Ovary (tissue), 7 donors: ENCODE measurements at regions not wholly inside any gene's neighbourhood (a gene's known extent, or its start where the extent isn't known, plus 50 kb on each side); places are given as distances from the start of the nearest gene placed in this dataset.

Experiments
- DNase-seq, 5 donors: peaks; one replicate each; pipeline ENCODE4 v3.0.0-alpha.2; 2019 to 2020
- H3K27ac ChIP-seq, 2 donors: fragments of 200-600 bp; one replicate each; pipeline versions ENCODE4 v1.5.1 to v1.8.0; 2019 to 2022
- H3K27me3 ChIP-seq: fragments of 200-600 bp; one replicate; pipeline ENCODE4 v1.8.0; 2022
- H3K36me3 ChIP-seq: fragments of 200-600 bp; sonication (generic); one replicate; pipeline ENCODE4 v1.5.1; 2019
- H3K4me1 ChIP-seq: one replicate; pipeline ENCODE4 v1.8.1; 2013; ENCODE audit warnings: mild to moderate bottlenecking, moderate library complexity; ENCODE audit not compliant: insufficient read depth
- H3K4me3 ChIP-seq: fragments of 200-600 bp; sonication (generic); one replicate; pipeline ENCODE4 v1.5.1; 2017
- H3K9me3 ChIP-seq, 2 donors: fragments of 200-600 bp in 1 of 2; sonication (generic) in 1 of 2; one replicate each; pipeline versions ENCODE4 v1.5.1 to v1.8.1; 2013 to 2019; ENCODE audit warnings: mild to moderate bottlenecking in 1 of 2, moderate library complexity in 1 of 2
- EP300 ChIP-seq: sonication (generic); formaldehyde crosslinking; IDR thresholded peaks from one replicate; pipeline ENCODE4 v1.6.1; 2017; ENCODE audit warnings: antibody characterized with exemption
- POLR2A ChIP-seq: fragments of 450-650 bp; IDR thresholded peaks from one replicate; pipeline ENCODE4 v1.6.1; 2017; ENCODE audit warnings: antibody characterized with exemption, mild to moderate bottlenecking, moderate library complexity
- WGBS, 3 donors: extraction: QIAGEN DNeasy Blood & Tissue Kit in 1 of 3; methylation state at CpG; one replicate each; pipeline versions ENCODE4 v1.1.5 to v1.1.7; 2013 to 2017; 5-methylcytosine and 5-hydroxymethylcytosine counted together
- intact Hi-C, 4 donors: fragments of 100-400 bp; cut with DNase I; formaldehyde crosslinking; loops; one replicate each; pipeline versions ENCODE4 v1.11.0 to v1.15.1; 2022 to 2023
- TF ChIP-seq, protein P1 (sequence below), 3 donors: fragments of 450-650 bp in 2 of 3; fragments of 200-600 bp in 1 of 3; IDR thresholded peaks; one replicate each; pipeline versions ENCODE4 v1.5.1 to v1.8.0; 2016 to 2022; ENCODE audit warnings: antibody characterized with exemption in 3 of 3, mild to moderate bottlenecking in 1 of 3
- donor health status: DM: no; HTN: no; CAD: no; lungs with moderate emphysema.
- donor health status: DM: no; HTN: no; CAD: no.
- donor health status: Bipolar disorder and iron deficiency.
- donor health status: DM: no; HTN: no; CAD: no.
- donor health status: DM: yes; HTN: yes; CAD: no.

DNA sequence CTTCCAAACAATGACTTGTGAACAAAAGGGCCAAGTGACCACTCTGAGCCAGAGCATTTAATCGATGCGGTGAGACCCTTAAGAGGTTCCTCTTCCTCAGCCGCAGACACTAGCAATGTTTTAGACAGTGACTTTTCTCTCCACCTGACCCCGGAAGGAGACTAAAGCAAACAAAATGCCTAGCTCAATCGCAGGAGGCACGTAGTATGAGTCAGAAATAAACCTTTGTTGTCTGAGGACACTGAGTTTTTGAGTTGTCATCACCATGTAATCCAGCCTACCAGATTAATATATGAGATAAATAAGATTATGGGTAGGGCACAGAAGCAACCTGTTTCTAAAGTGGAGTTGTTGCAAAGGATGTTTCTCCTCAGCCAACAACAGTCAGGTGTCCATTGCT lies 326.2 kb upstream of the DUSP10 start:
- Histone ChIP-seq H3K9me3 (no peaks in the 10 kb centered on the region), H3K4me3 (no peak overlapping the region), H3K4me1 (no peaks in the 10 kb centered on the region), H3K36me3 (no peaks in the 10 kb centered on the region), H3K27ac (no peak overlapping the region), H3K27me3 (no peaks in the 10 kb centered on the region)
- DNase-seq: no peak
- 91 to 93% (median 92%) methylated on average over 6 of the region's 6 CpGs for WGBS, 3 donors
- no peak for TF ChIP-seq EP300
- TF ChIP-seq, protein P1, sequence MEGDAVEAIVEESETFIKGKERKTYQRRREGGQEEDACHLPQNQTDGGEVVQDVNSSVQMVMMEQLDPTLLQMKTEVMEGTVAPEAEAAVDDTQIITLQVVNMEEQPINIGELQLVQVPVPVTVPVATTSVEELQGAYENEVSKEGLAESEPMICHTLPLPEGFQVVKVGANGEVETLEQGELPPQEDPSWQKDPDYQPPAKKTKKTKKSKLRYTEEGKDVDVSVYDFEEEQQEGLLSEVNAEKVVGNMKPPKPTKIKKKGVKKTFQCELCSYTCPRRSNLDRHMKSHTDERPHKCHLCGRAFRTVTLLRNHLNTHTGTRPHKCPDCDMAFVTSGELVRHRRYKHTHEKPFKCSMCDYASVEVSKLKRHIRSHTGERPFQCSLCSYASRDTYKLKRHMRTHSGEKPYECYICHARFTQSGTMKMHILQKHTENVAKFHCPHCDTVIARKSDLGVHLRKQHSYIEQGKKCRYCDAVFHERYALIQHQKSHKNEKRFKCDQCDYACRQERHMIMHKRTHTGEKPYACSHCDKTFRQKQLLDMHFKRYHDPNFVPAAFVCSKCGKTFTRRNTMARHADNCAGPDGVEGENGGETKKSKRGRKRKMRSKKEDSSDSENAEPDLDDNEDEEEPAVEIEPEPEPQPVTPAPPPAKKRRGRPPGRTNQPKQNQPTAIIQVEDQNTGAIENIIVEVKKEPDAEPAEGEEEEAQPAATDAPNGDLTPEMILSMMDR (IDR thresholded peaks at IDR 0.05): no peak
- intact Hi-C loops: no loop called here

DNA sequence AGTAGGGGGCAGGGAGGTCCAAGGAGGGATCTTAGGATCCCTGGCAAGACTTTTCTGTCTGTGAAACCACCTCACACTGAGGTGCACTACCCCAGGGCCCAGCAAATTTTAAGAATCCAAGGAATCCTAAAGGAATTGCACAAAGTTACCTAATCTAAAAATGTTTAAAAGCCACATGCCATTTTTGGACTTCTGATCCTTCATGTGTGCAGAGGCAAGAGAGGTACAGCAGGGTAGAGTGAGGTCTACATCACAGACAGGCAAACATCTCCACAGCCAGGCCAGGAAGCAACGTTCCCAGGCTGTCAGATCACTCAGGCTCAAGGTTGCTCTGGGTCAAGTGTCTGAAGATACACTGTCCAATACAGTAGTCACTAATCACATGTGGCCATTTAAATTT lies 324.6 kb upstream of the DUSP10 start:
- WGBS, 3 donors: 36 to 42% (median 41%) methylated on average over 1 of the region's 1 CpG

DNA sequence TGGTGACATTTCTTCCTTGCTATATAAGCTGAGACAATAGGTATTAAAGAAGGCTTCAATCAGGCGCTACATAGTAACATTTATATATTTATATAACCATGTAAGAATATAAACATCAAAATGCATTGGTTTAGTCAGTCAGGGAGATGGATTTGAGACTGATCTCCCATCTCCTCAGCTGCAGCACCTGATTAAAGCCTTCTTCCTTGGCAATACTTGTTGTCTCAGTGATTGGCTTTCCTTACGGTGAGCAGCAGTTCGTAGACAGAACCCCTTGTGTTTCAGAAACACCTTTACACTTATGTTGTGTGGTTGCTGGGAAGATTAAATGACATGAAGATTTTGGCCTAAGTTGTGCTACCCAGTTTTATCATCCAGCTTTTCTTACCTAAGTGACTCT lies 323.3 kb upstream of the DUSP10 start:
- H3K4me1 ChIP-seq: no peaks in the 10 kb centered on the region
- no peaks in the 10 kb centered on the region for H3K36me3 ChIP-seq
- no peaks in the 10 kb centered on the region for H3K9me3 ChIP-seq
- no peaks in the 10 kb centered on the region for H3K27me3 ChIP-seq
- no peak overlapping the region for H3K27ac ChIP-seq
- DNase-seq: no peak
- intact Hi-C loops: no loop called here
- TF ChIP-seq EP300 (no peak), POLR2A (no peak)
- TF ChIP-seq, protein P1 (IDR thresholded peaks at IDR 0.05): no peak
- WGBS, 3 donors: 93 to 97% (median 94%) methylated on average over 3 of the region's 3 CpGs
- no peak overlapping the region for H3K4me3 ChIP-seq

More for the DNA sequence above, 324.6 kb upstream of the DUSP10 start:
- DNase-seq: no peak
- Histone ChIP-seq H3K36me3 (no peaks in the 10 kb centered on the region), H3K27me3 (no peaks in the 10 kb centered on the region), H3K4me3 (no peak overlapping the region), H3K9me3 (no peaks in the 10 kb centered on the region), H3K4me1 (no peaks in the 10 kb centered on the region), H3K27ac (no peak overlapping the region)
- intact Hi-C loops: no loop called here
- TF ChIP-seq, protein P1 (IDR thresholded peaks at IDR 0.05): no peak
- TF ChIP-seq EP300 (no peak), POLR2A (no peak)

DNA sequence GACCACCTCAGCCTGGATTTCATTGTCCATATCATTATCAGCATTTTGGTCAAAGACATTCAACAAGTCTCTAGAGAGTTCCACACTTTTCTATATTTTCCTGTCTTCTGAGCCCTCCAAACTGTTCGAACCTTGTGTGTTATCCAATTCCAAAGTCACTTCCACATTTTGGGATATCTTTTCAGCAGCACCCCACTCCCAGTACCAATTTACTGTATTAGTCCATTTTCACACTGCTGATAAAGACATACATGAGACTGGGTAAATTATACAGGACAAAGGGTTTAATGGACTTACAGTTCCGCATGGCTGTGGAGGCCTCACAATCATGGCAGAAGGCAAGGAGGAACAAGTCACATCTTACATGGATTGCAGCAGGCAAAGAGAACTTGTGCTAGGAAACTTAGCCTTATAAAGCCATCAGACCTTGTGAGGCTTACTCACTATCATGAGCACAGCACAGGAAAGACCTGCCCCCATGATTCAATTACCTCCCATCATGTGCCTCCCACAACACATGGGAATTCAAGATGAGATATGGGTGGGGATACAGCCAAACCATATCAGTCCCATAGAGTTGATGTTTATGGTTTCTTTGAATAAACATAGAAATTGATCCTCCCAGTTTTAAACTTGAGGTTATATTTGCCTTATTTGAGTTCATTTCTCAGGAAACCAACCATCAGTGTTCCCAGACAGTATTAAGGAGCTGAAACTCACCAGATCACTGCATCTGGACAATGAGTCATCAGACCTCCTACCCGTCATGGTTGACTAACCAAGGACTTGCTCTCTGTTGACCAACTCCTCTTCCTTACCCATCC lies 322.7 kb upstream of the DUSP10 start:
- DNase-seq: no peak
- TF ChIP-seq EP300: no peak
- TF ChIP-seq, protein P1 (IDR thresholded peaks at IDR 0.05): no peak
- TF ChIP-seq POLR2A: no peak
- H3K36me3 ChIP-seq: no peaks in the 10 kb centered on the region
- no peak overlapping the region for H3K27ac ChIP-seq
- intact Hi-C loops: no loop called here
- no peaks in the 10 kb centered on the region for H3K9me3 ChIP-seq
- H3K4me3 ChIP-seq: no peak overlapping the region
- WGBS, 3 donors: 80 to 91% (median 85%) methylated on average over 3 of the region's 3 CpGs
- H3K4me1 ChIP-seq: no peaks in the 10 kb centered on the region
- H3K27me3 ChIP-seq: no peaks in the 10 kb centered on the region
